ENCODE measurements at regions not wholly inside any gene's neighbourhood (a gene's known extent, or its start where the extent isn't known, plus 50 kb on each side); places are given as distances from the start of the nearest gene placed in this dataset.

- FAIRE-seq, result no peak
- no peak for TF ChIP-seq POLR2AphosphoS5 (IDR thresholded peaks at IDR 0.05; ENCODE audit: low read depth, low read length)
- no peak for TF ChIP-seq TAF1 (IDR thresholded peaks at IDR 0.05; ENCODE audit: borderline replicate concordance, low read depth, low read length)
- TF ChIP-seq POLR2A (IDR thresholded peaks at IDR 0.05; ENCODE audit: low read depth, low read length), result no peak
- no peak for DNase-seq (ENCODE audit: insufficient read length)
Measured at GRCh38 chr20:57031867-57032355, 234.5 kb downstream of the BMP7 start.

DNA sequence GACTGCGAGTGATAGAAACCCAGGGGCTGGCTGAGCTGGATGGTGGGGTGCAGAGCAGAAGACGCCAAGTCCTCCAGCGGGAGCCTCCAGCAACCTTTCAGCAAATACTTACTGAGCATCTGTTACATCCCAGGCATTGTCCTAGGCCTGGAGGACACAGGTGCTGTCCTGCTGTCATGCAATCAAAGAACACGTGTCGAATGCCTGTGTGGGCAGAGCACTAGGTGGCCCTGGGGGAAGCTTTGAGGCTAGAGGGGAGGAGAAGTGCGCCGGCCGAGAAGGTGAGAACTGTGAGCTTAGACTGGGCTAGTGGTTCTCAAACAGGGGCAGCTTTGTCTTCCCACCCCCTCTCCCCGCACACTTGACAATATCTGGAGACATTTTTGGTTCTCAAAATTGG lies 233.6 kb downstream of the BMP7 start:
- FAIRE-seq (no peak), DNase-seq (ENCODE audit: insufficient read length) (no peak)
- TF ChIP-seq TAF1 (IDR thresholded peaks at IDR 0.05; ENCODE audit: borderline replicate concordance, low read depth, low read length) (no peak), POLR2AphosphoS5 (IDR thresholded peaks at IDR 0.05; ENCODE audit: low read depth, low read length) (no peak), POLR2A (IDR thresholded peaks at IDR 0.05; ENCODE audit: low read depth, low read length) (no peak)

DNA sequence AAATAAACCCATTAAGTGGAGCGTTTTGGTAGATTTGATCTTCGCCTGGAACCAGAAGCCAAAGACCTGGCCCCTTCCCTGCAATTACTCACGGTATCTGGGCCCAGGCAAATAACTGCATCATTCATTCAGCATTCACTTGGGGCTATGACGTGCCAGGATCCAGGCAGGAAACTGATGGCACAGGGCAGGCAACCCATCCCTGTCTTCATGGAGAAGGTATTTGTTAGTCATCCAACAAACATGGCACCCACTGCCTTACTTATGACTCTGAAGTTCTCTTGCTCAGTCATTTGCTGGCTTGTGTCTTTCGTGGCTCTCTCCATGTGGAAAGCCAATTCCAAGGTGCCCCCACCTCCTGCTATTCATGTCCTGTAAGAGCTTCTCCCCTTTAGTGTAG lies 232.4 kb downstream of the BMP7 start:
- FAIRE-seq, result no peak
- TF ChIP-seq POLR2AphosphoS5 (IDR thresholded peaks at IDR 0.05; ENCODE audit: low read depth, low read length), result no peak
- TF ChIP-seq TAF1 (IDR thresholded peaks at IDR 0.05; ENCODE audit: borderline replicate concordance, low read depth, low read length), result no peak
- no peak for TF ChIP-seq POLR2A (IDR thresholded peaks at IDR 0.05; ENCODE audit: low read depth, low read length)
- DNase-seq (ENCODE audit: insufficient read length), result no peak

DNA sequence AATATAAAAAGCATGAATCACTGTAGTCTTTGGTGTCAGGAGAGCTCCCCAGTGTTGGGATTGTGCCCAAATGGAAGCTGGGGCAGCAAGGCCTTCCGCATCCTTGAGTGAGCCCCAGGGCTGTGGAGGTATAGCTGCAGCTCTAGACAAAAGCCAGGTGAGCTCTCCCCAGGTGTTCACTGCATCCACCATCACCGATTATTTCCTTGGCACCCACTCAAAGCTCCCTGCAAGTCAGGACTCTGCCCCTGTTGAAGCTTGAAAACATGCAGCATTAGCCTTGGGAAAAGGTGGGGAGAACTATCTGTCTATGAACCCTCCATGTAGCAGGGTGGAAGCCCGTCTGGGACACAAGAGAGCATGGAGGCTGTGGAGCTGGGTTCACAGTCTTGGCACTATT lies 228.8 kb downstream of the BMP7 start:
- DNase-seq (ENCODE audit: insufficient read length) (no peak), FAIRE-seq (no peak)
- TF ChIP-seq POLR2A (IDR thresholded peaks at IDR 0.05; ENCODE audit: low read depth, low read length), result no peak
- TF ChIP-seq TAF1 (IDR thresholded peaks at IDR 0.05; ENCODE audit: borderline replicate concordance, low read depth, low read length), result no peak
- TF ChIP-seq POLR2AphosphoS5 (IDR thresholded peaks at IDR 0.05; ENCODE audit: low read depth, low read length), result no peak

- no peak for DNase-seq (ENCODE audit: insufficient read length)
- no peak for FAIRE-seq
- TF ChIP-seq POLR2A (IDR thresholded peaks at IDR 0.05; ENCODE audit: low read depth, low read length) (no peak), TAF1 (IDR thresholded peaks at IDR 0.05; ENCODE audit: borderline replicate concordance, low read depth, low read length) (no peak), POLR2AphosphoS5 (IDR thresholded peaks at IDR 0.05; ENCODE audit: low read depth, low read length) (no peak)
Measured at GRCh38 chr20:57038608-57039440, 227.6 kb downstream of the BMP7 start.

- no peak for DNase-seq (ENCODE audit: insufficient read length)
- TF ChIP-seq TAF1 (IDR thresholded peaks at IDR 0.05; ENCODE audit: borderline replicate concordance, low read depth, low read length) (no peak), POLR2AphosphoS5 (IDR thresholded peaks at IDR 0.05; ENCODE audit: low read depth, low read length) (no peak), POLR2A (IDR thresholded peaks at IDR 0.05; ENCODE audit: low read depth, low read length) (no peak)
- no peak for FAIRE-seq
Measured at GRCh38 chr20:57040466-57040865, 226.0 kb downstream of the BMP7 start.

GRCh38 chr20:57040924-57041323 lies 225.5 kb downstream of the BMP7 start:
- TF ChIP-seq POLR2AphosphoS5 (IDR thresholded peaks at IDR 0.05; ENCODE audit: low read depth, low read length), result no peak
- no peak for TF ChIP-seq TAF1 (IDR thresholded peaks at IDR 0.05; ENCODE audit: borderline replicate concordance, low read depth, low read length)
- no peak for TF ChIP-seq POLR2A (IDR thresholded peaks at IDR 0.05; ENCODE audit: low read depth, low read length)
- DNase-seq (ENCODE audit: insufficient read length) (no peak), FAIRE-seq (no peak)

DNA sequence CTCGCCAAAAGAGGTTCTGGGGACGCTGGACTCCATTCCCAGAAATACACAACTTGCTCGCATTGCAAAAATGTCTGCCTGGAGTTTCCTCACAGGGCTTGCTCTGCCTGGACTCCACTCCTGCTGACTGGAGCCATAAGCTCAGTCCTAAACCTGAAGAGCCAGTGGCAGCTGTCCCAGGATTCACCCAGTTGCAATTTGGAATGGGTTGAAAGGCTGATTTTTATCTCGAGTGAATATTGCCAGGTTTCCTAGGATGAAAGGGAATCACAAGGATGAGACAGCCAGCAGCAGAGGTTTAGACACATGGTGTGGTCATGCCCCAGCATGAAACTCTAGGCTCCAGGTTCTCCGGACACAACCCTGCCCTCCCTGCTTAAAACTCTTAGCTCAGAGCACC lies 223.3 kb downstream of the BMP7 start:
- TF ChIP-seq TAF1 (IDR thresholded peaks at IDR 0.05; ENCODE audit: borderline replicate concordance, low read depth, low read length), result no peak
- TF ChIP-seq POLR2A (IDR thresholded peaks at IDR 0.05; ENCODE audit: low read depth, low read length), result no peak
- no peak for TF ChIP-seq POLR2AphosphoS5 (IDR thresholded peaks at IDR 0.05; ENCODE audit: low read depth, low read length)
- DNase-seq (ENCODE audit: insufficient read length) (no peak), FAIRE-seq (no peak)

DNA sequence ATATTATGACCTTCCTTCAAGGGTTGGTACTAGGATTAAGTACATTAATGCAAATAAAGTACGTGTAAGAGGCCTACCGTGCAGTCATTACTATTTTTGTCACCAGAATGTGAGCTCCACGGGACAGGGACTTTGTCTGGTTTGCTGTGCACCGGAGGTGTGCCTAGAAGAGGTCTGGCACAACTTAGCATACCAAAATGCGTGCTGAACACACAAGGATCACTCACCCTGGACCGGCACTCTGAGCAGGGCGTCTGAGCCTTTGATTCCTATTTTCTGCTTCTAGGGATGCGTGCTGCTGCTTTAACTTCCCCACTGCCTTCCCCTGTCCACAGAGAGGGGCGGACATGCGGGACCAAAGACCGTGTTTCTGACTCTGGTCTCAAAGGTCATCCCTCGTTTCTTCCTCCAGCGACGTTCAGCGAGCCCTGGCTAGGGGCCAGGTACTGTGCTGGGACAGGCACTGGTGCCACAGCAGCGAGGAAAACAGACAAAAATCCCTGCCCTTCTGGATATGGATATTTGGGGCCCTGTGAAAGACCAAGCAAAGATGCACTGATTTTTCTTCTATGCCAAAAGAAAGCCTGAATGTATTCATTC lies 222.7 kb downstream of the BMP7 start:
- TF ChIP-seq POLR2AphosphoS5 (IDR thresholded peaks at IDR 0.05; ENCODE audit: low read depth, low read length) (no peak), POLR2A (IDR thresholded peaks at IDR 0.05; ENCODE audit: low read depth, low read length) (no peak), TAF1 (IDR thresholded peaks at IDR 0.05; ENCODE audit: borderline replicate concordance, low read depth, low read length) (no peak)
- FAIRE-seq (no peak), DNase-seq (ENCODE audit: insufficient read length) (no peak)

DNA sequence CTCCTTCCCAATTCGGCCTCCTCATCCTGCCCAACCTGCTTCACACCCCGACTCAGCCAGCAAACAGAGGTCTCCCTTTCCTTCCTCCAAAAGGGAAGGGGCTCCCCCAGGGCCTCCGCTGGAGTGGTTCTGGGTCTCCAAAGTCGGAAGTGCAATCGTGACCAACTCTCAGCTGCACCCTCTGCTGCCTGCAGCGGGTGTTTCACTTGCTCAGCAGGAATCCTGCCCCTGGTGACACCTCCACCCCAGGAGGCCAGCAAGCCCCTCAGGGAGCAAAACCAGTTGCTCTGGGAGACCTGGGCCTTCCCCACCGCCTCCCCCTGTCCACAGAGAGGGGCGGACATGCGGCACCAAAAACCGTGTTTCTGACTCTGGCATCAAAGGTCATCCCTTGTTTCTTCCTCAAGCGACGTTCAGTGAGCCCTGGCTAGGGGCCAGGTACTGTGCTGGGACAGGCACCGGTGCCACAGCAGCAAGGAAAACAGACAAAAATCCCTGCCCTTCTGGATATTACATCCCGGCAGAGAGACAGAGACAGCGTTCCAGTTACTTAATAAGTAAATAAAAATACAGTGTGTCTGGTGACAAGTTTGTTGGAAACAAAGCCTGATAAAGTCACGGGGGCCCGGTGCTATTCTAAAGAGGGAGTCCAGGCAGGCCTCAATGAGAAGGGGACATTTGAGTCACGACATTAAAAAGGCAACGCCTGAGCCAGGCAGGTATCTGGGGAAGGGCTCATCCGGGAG lies 219.0 kb downstream of the BMP7 start:
- TF ChIP-seq TAF1 (IDR thresholded peaks at IDR 0.05; ENCODE audit: borderline replicate concordance, low read depth, low read length) (no peak), POLR2A (IDR thresholded peaks at IDR 0.05; ENCODE audit: low read depth, low read length) (no peak), POLR2AphosphoS5 (IDR thresholded peaks at IDR 0.05; ENCODE audit: low read depth, low read length) (no peak)
- DNase-seq (ENCODE audit: insufficient read length) (no peak), FAIRE-seq (no peak)
